ENCODE measurements at regions not wholly inside any gene's neighbourhood (a gene's known extent, or its start where the extent isn't known, plus 50 kb on each side); places are given as distances from the start of the nearest gene placed in this dataset.
"Not testable (repeated sequence)": the region's sequence is repeated elsewhere in the genome, so short reads cannot be mapped to it uniquely, and the experiment has no call there.

DNA sequence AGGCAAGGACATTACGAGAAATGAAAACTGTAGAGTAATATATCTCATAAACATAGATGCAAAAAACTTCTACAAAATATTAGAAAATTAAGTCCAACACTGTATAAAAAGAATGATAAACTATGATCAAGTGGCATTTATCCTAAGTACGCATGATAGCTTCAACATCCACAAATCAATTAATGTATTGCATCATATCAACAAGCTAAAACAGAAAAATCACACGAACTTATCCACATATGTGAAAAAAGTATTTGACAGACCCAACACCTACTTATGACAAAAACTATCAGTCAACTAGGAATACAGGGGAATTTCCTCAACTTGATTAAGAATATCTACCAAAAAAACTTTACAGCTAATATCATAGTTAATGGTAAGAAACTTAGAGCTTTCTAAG is 129.9 kb upstream of the ALG10 start:
- Histone ChIP-seq H3K27ac (ENCODE audit: insufficient read length, low read depth, low read length) (no peak overlapping the region), H3K27me3 (ENCODE audit: insufficient read depth, low read length) (no peaks in the 10 kb centered on the region), H3K9ac (ENCODE audit: extremely low read depth, insufficient read length, low read length) (no peak overlapping the region), H3K4me1 (ENCODE audit: insufficient read depth, low read length) (no peaks in the 10 kb centered on the region), H3K18ac (ENCODE audit: insufficient read length, low read depth, low read length) (no peak overlapping the region), H2BK12ac (ENCODE audit: insufficient read length, low read depth, low read length) (no peak overlapping the region), H3K4ac (ENCODE audit: low read depth, low read length) (no peak overlapping the region), H3T11ph (ENCODE audit: low read length) (no peak overlapping the region), H3K79me2 (ENCODE audit: insufficient read depth, low read length) (no peaks in the 10 kb centered on the region), H4K8ac (replicated peaks; ENCODE audit: insufficient read length, low read depth, low read length) (no peak overlapping the region), H4K91ac (ENCODE audit: insufficient read length, low read depth, low read length) (no peak overlapping the region), H3K23ac (ENCODE audit: insufficient read length, low read depth, low read length) (no peak overlapping the region), H3K23me2 (ENCODE audit: insufficient read length, low read depth, low read length, poor library complexity, severe bottlenecking) (no peaks in the 10 kb centered on the region), H3K4me2 (ENCODE audit: insufficient read depth, insufficient read length, low read length) (no peak overlapping the region), H4K20me1 (ENCODE audit: control insufficient read depth, insufficient read depth, insufficient read length) (no peaks in the 10 kb centered on the region), H2BK15ac (ENCODE audit: low read depth, low read length) (no peak overlapping the region), H3K79me1 (ENCODE audit: insufficient read depth, low read depth, low read length, poor library complexity, severe bottlenecking) (no peaks in the 10 kb centered on the region), H2BK120ac (ENCODE audit: low read depth, low read length, poor library complexity, severe bottlenecking) (no peak overlapping the region), H3K14ac (ENCODE audit: insufficient read depth, low read length) (no peak overlapping the region), H2BK5ac (ENCODE audit: insufficient read length, low read length) (no peak overlapping the region), H3K56ac (ENCODE audit: insufficient read length, low read depth, low read length) (no peak overlapping the region), H2AFZ (ENCODE audit: low read length) (no peak overlapping the region), H2BK20ac (ENCODE audit: low read depth, low read length, poor library complexity, severe bottlenecking) (no peak overlapping the region), H3K9me3 (ENCODE audit: control insufficient read depth, low read depth, low read length) (no peaks in the 10 kb centered on the region), H2AK5ac (ENCODE audit: insufficient read length, low read length) (no peak overlapping the region), H4K5ac (ENCODE audit: insufficient read length, low read depth, low read length) (no peak overlapping the region)
- H3K36me3 Mint-ChIP-seq (ENCODE audit: insufficient read depth in 1 of 3, low read depth in 3 of 3) = peaks cover 0 to 3% (median 0%) of the 10 kb centered on the region in 3 experiments; a peak in 1 of 7 replicates
- peaks cover 15 to 24% of the 10 kb centered on the region in 2 experiments for H3K9me3 Mint-ChIP-seq
- no peaks in the 10 kb centered on the region for H3K27me3 Mint-ChIP-seq (ENCODE audit: low read depth)
- H3K27ac Mint-ChIP-seq = no peak overlapping the region
- no peaks in the 10 kb centered on the region for H3K4me1 Mint-ChIP-seq
- no peak for DNase-seq
- WGBS (ENCODE audit: extremely low coverage, insufficient read length, low lambda C conversion rate) = no CpG with 5 or more reads among the region's 3 CpGs
- TF ChIP-seq, protein P1, sequence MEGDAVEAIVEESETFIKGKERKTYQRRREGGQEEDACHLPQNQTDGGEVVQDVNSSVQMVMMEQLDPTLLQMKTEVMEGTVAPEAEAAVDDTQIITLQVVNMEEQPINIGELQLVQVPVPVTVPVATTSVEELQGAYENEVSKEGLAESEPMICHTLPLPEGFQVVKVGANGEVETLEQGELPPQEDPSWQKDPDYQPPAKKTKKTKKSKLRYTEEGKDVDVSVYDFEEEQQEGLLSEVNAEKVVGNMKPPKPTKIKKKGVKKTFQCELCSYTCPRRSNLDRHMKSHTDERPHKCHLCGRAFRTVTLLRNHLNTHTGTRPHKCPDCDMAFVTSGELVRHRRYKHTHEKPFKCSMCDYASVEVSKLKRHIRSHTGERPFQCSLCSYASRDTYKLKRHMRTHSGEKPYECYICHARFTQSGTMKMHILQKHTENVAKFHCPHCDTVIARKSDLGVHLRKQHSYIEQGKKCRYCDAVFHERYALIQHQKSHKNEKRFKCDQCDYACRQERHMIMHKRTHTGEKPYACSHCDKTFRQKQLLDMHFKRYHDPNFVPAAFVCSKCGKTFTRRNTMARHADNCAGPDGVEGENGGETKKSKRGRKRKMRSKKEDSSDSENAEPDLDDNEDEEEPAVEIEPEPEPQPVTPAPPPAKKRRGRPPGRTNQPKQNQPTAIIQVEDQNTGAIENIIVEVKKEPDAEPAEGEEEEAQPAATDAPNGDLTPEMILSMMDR (conservative IDR thresholded peaks at IDR 0.05) = no peak
- no peak overlapping the region for H3K4me3 Mint-ChIP-seq

DNA sequence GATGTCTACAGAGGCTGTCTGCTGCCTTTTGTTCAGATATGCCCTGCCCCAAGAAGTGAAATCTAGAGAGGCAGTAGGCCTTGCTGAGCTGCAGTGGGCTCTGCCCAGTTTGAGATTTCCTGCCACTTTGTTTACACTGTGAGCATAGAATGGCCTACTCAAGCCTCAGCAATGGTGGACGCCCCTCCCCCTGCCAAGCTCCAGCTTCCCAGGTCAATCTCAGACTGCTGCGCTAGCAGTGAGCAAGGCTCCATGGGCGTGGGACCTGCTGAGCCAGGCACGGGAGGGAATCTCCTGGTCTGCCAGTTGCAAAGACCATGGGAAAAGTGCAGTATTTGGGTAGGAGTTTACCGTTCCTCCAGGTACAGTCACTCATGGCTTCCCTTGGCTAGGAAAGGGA is 101.8 kb upstream of the ALG10 start:
- H3K4me1 ChIP-seq (ENCODE audit: insufficient read depth, low read length); H3T11ph ChIP-seq (ENCODE audit: low read length); H3K9me3 ChIP-seq (ENCODE audit: control insufficient read depth, low read depth, low read length); H3K4me1 Mint-ChIP-seq; H3K23me2 ChIP-seq (ENCODE audit: insufficient read length, low read depth, low read length, poor library complexity, severe bottlenecking); H3K4me3 Mint-ChIP-seq; DNase-seq; H3K9ac ChIP-seq (ENCODE audit: extremely low read depth, insufficient read length, low read length); H2AFZ ChIP-seq (ENCODE audit: low read length); H3K27ac ChIP-seq (ENCODE audit: insufficient read length, low read depth, low read length); H3K23ac ChIP-seq (ENCODE audit: insufficient read length, low read depth, low read length); H4K91ac ChIP-seq (ENCODE audit: insufficient read length, low read depth, low read length); H3K27me3 ChIP-seq (ENCODE audit: insufficient read depth, low read length); H2BK5ac ChIP-seq (ENCODE audit: insufficient read length, low read length); H4K20me1 ChIP-seq (ENCODE audit: control insufficient read depth, insufficient read depth, insufficient read length); H3K79me1 ChIP-seq (ENCODE audit: insufficient read depth, low read depth, low read length, poor library complexity, severe bottlenecking); H3K27me3 Mint-ChIP-seq (ENCODE audit: low read depth); H2BK20ac ChIP-seq (ENCODE audit: low read depth, low read length, poor library complexity, severe bottlenecking); H3K4me2 ChIP-seq (ENCODE audit: insufficient read depth, insufficient read length, low read length); H3K14ac ChIP-seq (ENCODE audit: insufficient read depth, low read length); H3K27ac Mint-ChIP-seq; H3K18ac ChIP-seq (ENCODE audit: insufficient read length, low read depth, low read length); H3K56ac ChIP-seq (ENCODE audit: insufficient read length, low read depth, low read length); H3K4ac ChIP-seq (ENCODE audit: low read depth, low read length); H3K79me2 ChIP-seq (ENCODE audit: insufficient read depth, low read length); H2AK5ac ChIP-seq (ENCODE audit: insufficient read length, low read length); H2BK15ac ChIP-seq (ENCODE audit: low read depth, low read length); H2BK120ac ChIP-seq (ENCODE audit: low read depth, low read length, poor library complexity, severe bottlenecking); H4K8ac ChIP-seq (replicated peaks; ENCODE audit: insufficient read length, low read depth, low read length); H2BK12ac ChIP-seq (ENCODE audit: insufficient read length, low read depth, low read length); H4K5ac ChIP-seq (ENCODE audit: insufficient read length, low read depth, low read length): not testable (repeated sequence)
- peaks cover 32 to 36% of the 10 kb centered on the region in 2 experiments for H3K9me3 Mint-ChIP-seq
- peaks cover 9 to 19% (median 12%) of the 10 kb centered on the region in 3 experiments; a peak in 6 of 7 replicates for H3K36me3 Mint-ChIP-seq (ENCODE audit: insufficient read depth in 1 of 3, low read depth in 3 of 3)
- WGBS (ENCODE audit: extremely low coverage, insufficient read length, low lambda C conversion rate) = no CpG with 5 or more reads among the region's 5 CpGs

Measured in H9 (cell line).